GM21825 (cell line): ENCODE measurements at regions not wholly inside any gene's neighbourhood (a gene's known extent, or its start where the extent isn't known, plus 50 kb on each side); places are given as distances from the start of the nearest gene placed in this dataset.
"Not testable (repeated sequence)": the region's sequence is repeated elsewhere in the genome, so short reads cannot be mapped to it uniquely, and the experiment has no call there.

Experiments used
- ATAC-seq: cut with Tn5 transposase; IDR thresholded peaks from one replicate; pipeline ENCODE4 v1.9.1; 2021; ENCODE audit warnings: mild to moderate bottlenecking, moderate library complexity; ENCODE audit not compliant: unreplicated experiment

DNA sequence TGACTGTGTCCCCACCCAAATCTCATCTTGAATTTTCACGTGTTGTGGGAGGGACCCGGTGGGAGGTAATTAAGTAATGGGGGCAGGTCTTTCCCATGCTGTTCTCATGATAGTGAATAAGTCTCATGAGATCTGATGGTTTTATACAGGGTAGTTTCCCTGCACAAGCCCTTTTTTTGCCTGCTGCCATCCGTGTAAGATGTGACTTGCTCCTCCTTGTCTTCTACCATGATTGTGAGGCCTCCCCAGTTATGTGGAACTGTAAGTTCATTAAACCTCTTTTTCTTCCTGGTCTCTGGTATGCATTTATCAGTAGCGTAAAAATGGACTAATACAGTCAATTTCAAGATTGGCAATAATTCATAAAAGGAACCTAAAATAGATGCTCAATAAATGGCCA lies 261.0 kb downstream of the ETV1 start:
- ATAC-seq, result not testable (repeated sequence)

DNA sequence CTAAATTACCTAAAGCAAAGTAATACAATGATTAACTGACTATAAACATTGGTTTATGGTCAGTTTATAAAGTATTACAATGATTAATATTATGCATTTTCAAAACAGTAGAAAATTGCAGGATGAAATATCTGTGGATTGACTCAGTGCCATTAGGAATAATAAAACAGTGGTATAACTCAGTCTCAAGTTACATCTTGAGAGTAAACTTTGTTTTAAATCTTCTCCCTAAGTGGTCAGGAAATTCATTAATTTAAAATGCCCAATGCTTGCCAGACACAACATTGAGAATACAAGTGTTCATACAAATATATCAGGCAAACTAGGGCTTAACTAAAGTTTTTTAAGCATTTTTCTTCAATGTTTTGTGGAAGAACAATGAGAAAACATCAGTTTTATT lies 257.8 kb downstream of the ETV1 start:
- ATAC-seq, result no peak

DNA sequence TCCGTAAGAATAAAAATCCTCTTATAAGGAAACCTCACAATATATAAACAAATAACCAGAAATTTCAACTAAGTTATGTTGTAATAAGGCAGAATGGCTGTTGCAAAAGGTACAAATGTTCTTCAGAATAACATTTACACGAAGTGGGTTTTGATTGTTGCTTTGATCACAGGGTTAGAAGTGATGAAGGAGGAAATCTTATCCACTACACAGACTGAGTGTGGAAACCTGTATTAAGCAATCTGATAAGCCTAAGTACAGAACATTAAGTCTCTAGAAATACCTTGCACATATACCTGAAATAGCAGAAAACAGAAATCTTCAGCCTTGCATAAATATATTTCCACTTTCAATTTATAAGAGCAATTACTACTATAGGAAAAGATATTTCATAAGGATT lies 251.9 kb downstream of the ETV1 start:
- no peak for ATAC-seq

DNA sequence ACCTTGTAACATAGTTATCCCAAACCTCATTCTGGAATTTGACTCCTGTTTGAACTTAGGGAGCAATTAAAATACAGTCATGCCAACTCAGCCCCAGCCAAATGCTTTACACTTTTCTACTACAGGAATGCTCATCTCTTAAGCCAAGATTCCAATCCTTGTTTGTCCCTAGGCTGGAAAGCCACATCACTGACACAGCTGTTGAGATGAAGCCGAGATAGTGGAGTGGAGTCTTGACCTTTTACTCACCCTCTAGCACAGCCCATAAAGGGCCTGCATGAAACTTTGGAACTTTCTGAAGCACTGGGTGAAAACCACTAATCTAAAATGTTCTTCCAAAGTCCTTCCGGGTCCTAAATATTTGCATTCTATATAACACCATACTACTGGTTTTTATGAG lies 247.3 kb downstream of the ETV1 start:
- ATAC-seq, result no peak

DNA sequence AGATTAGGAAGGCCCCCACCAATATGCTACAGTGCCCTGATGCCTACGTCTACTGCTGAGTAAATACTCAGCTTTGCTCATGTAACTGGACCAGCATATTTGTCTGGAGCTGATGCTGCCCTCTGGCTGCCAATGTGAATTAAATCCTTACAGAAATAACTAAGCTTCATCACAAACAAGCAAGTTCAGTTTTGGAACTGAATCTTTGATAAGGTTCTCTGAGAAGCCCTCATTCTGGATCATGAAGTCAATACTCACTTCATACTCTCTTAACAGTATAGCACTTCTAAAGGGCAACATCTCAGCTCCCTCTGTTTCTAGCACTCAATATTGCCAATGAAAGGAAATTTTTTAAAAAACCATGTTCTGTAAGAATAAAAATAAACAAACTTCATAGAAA lies 246.7 kb downstream of the ETV1 start:
- no peak for ATAC-seq

DNA sequence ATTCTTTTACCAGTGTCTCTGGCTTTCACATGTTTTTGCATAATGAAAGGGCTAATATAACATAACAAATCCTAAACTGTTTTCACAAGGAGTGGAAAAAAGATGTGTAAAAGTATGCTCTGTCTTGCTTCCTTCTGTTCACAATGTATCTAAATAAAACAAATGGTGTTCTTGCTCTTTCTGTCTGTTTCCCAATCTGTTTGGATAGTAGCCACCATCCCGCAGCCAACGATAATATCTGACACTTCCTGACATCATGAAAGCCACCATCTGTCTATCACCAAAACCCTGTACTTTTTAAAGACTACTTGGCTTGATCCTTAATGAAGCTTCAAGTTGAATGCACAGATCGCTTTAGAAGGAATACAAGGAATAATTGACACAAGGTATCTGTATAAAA lies 246.2 kb downstream of the ETV1 start:
- ATAC-seq, result no peak

DNA sequence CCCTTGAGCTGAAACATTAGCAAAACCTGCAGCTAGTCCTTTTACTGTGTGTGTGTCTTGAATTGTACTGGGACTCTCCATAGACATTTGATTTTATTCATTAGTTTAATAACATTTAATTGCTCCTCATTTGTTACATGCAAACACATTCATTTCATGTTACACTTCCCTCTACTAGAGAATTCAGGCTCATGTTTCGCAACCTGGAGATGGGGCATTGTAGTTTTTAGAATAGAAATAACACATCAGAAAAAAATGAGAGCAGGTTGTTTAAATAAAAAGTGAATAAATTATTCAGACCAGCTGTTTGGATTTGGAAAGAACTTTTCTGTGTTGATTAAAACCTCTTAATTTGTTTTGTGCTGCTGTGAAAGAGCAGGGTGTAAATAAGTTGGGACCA lies 243.9 kb downstream of the ETV1 start:
- no peak for ATAC-seq

DNA sequence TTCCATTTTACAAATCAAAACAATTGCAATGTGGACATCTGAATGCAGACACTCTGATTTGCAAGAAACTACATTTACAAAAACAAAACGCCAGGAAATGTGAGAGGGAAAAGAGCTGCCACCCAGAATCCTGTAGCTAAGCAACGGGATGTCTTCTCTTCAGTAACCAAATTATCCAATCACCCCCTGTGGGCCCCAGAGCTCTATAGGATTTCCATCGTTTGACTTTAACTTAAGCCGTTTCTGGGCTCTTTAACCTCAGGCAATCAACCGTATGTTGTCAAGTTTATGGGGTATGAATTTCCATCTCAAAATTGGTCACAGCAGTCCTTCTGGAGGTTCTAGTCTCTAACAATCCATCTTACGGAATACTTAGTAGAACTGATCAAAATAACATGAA lies 240.5 kb downstream of the ETV1 start:
- no peak for ATAC-seq

DNA sequence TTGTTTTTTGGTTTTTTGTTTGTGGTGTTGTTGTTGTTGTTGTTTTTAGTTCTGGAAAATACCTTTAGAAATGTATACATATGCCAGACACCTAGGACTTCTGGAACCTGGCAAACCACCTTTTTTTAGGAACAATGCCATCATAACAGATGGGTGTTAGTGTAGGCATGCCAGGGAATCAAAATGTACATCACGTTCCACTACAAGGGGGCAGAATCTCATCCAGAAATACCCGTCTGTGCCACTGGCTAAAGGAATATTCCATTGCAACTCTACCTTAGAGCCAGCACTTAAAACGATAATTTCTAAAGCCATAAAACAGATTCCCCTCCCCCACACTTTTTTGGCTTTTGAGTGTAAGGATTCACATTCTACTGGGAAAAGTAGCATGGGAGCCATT lies 239.8 kb downstream of the ETV1 start:
- ATAC-seq, result no peak

DNA sequence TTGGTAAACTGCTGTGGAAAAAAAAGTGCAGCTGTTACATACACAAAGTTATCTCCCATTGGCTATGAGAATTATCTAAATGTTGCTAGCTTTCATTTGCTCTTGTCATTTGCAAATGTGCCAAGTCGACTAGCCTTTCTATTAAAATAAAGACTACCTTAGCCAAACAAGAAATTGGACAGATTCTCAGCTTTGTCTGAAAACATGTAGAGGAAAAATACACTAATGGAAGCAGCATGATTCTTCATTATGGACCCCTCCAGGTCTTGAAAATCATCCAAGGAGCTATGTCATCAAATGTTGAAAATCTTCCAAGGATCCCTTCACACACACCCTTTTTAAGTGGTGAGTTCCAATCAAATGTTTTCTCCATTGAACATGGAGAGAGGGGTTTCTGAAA lies 237.7 kb downstream of the ETV1 start:
- ATAC-seq, result no peak

DNA sequence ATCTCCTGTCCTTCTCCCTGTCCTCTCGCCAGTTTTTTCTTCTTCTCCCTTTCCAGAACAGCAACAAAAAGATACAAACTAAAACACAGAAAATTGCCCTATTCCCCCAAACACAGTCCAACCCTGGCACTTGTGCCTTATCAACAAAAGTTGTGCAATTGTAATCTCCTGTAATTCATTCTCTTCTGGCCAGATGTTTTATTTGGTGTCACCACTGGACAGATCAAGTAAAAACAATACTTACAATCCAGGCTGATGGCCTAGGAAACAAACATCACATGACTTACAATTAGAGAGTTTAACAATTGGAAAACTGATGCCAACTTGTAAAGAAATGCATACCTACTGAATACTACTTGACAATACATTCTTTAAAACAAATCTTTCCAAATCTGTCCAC lies 231.6 kb downstream of the ETV1 start:
- ATAC-seq, result no peak

DNA sequence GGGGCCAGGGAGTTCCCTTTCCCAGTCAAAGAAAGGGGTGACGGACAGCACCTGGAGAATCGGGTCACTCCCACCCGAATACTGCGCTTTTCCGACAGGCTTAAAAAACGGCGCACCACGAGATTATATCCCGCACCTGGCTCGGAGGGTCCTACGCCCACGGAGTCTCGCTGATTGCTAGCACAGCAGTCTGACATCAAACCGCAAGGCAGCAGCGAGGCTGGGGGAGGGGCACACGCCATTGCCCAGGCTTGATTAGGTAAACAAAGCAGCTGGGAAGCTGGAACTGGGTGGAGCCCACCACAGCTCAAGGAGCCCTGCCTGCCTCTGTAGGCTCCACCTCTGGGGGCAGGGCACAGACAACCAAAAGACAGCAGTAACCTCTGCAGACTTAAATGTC lies 223.6 kb downstream of the ETV1 start:
- not testable (repeated sequence) for ATAC-seq

DNA sequence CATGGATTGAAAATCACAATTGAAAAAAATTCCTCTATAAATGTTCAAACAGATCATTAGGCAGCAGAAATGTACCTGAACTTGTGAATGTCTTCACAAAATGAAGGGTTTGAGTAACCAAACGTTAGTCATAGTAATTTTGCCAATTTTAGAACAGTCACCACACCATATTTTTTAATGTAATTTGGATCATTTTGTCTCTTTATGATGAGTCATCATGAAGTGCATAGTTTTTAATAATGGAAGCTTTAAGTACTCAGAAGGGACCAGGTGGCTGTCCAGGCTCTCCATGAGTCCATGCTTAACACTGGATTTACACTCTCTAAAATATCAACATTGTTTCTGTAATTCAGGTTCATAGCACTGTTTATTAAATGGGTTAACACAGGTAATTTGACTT lies 219.2 kb downstream of the ETV1 start:
- ATAC-seq, result no peak

DNA sequence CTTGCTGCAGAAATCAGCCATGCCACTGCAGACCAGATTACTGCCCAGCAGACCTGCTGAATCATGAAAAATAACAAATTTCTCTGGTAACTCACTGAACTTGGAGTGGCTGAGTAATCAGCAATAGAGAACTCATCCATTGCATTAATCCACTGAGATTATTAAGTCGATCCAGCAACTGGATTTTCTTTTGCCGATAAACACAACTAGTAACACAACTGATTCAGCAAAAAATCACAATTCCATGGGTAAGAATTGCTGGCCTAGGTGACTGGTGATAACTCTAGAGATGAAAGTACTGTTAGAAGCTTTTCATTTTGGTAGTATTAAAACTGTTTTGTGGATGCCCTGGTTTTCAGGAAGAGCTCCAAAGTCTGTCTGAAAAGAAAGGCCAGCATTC lies 214.5 kb downstream of the ETV1 start:
- ATAC-seq, result no peak

DNA sequence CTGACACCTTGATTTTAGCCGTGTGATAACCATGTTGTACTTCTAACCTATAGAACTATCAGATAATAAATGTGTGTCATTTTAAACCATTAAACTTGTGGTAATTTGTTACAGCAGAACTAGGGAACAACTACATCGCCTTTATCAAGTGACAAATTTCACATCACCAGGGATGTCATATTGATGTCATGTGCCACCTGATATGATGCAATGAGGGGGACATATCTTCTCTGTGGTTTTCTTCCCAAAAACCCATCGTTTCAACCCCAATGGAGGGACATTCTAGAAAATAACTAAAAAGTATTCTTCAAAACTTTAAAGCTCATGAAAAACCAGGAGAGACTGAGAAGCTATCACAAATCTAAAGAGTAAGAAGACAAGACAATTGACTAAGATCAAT lies 212.2 kb downstream of the ETV1 start:
- ATAC-seq, result no peak

DNA sequence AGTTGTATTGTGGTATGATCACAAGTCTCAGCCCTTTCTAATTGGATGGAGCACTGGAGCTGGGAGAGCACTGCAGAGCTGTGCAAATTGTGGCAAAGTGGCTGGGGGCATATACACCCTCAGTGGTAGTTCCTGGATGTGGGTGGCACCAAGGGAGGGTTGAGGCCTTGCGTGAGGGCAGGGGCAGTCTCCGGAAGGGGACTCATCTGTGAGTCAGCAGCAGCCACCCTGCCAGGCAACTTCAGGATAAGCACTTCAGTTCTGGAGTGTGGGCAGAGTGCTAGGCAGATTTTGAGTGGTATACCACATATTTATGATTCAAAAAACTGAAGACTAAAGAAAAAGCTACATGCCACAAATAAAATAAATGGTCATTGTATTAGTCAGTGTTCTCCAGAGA lies 210.5 kb downstream of the ETV1 start:
- no peak for ATAC-seq

DNA sequence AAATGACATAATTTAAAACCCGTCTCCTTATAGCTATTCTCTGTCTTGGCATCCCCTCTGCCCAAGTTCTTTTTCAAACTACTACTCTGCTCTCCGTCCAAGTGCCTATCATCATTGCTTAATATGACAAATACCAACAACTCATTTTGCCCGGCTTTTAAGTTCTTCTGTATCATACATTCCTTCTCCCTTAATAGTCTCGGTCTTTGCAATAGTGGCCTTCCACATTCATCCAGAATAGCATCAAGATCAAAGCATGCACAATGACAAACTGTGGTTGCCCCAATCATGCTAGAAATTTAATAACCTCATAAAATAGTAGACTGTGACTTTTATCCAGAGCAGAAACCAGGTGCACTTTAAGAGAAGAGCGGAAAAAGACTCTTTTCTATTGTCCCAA lies 198.9 kb downstream of the ETV1 start:
- no peak for ATAC-seq

DNA sequence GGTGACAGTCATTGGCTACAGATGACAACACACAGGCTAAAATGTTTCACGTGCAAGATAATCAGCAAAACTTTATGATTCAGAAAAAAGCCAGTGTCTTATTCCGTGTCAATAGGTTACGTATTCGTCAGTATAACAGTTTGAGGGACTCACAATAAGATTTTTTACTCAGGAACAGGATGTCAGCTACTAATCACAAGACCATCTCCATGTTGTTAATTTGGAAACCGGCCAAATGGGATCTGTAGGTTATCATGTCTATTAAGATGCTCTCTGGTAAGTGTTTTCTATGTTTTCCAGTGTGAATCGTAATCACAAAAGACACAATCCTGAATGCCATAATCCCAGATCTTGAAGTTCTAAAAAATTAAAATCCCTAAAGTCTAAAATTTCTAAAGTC lies 197.3 kb downstream of the ETV1 start:
- ATAC-seq, result no peak

DNA sequence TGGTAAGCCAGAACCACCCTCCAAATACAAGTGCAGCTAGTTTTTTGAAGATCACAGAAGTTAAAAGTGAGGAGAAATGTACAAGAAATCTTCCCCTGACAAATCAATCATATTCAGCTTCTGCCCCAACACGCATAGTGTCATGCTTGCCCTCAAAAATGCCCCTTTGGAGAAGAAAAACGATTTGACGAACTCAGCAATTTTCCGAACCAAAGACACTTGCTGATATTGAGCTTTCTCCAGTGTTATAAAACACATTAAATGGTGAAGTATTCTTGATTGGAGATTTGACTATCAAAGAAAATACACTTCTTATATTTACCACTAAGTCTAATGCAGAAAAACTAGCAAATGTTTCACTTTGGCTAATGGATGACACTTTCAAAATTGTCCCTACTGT lies 195.5 kb downstream of the ETV1 start:
- ATAC-seq, result no peak

DNA sequence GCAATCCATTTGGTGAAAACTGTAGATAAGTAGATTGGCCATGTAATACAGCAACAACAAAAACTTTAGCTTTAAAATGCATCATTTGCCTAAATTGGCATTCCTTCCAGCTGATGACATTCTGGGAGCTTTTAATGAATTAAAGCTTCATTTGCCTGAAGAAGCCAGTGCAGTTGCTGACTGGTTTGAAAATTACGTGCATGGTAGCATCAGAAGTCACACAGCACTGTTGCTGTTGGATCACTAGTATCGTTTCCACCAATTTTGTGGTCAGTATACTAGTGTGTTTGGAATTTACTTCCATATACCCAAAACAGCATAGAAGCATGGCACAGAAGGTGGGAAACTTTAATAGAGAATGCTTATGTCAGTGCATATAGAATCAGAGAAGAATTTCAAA lies 194.9 kb downstream of the ETV1 start:
- ATAC-seq, result no peak

DNA sequence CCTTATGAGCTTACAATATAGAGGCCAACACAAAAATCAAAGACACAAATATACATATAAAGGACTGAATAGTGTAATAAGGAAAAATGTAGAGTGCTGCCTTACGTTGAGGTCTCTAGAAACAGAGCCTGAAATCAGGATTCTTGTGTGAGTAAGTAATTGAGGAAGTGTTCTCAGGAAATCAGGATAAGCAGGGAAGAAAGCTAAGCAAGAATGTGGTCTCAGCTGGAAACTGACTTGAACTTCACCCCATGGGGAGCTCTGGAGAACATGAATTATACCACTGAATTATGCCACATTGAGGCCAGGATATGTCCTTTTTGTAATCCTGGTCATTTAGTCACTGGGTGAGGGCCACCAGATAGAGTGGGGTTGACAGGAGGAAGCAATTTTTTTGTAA lies 191.9 kb downstream of the ETV1 start:
- no peak for ATAC-seq

DNA sequence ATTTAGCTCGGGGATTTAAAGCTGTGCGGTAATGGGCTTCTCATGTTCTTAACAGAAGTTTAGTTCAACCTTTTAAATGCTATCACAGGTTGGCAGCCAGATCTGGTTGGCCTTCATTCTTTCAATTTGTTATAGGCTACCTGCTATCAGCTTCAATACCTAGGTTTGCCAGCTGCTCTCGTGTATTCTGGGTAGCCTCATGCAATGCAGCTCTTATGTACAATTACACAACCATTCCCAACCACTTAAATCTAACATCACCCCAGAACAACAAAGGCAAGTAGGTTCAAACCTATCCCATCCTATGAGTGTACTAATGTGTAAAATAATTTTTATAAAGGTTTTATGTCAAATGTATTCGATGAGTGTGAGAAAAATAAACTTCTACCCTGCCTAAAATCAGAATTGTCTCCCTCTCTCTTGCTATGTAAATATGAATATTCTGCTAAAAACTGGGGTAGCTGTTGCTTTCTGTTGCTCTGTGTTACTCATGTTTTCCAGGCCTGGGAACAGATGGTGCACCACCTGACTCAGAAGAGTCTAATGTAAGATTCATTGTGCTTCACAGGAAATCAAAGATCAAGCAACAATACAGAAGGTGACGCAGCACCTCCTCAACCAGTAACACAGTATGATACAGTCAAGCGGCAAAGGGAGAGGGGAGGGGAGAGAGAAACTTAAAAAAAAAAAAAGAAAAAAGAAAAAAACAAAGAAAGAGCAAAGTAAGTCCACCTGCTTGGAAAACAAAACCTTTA lies 188.6 kb downstream of the ETV1 start:
- no peak for ATAC-seq

DNA sequence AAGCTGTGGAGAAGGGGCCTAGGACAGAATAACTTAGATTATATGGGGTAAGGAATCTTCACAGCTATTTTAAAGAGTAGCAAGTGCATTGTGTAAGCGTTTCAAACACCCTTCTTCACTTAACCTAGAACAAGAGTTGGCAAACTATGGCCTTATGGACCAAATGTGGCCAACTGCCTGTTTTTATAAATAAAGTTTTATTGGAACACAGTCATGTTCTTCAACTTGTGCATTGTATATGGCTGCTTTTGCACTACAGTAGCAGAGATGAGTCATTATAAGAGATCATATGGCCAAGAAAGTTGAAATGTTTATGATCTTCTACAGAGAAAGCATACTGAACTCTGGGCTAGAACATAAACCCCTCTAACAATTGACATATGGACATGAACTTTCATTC lies 187.8 kb downstream of the ETV1 start:
- no peak for ATAC-seq
